SU-DHL-6 (cell line): ENCODE measurements at regions not wholly inside any gene's neighbourhood (a gene's known extent, or its start where the extent isn't known, plus 50 kb on each side); places are given as distances from the start of the nearest gene placed in this dataset.

ENCODE experiments used
- H2AFZ ChIP-seq: fragments of 200-600 bp; sonication (generic); 2 replicates; pipeline ENCODE4 v1.6.1; 2014; ENCODE audit warnings: low read depth, mild to moderate bottlenecking, moderate library complexity, mixed read lengths, antibody characterized with exemption, low read length; ENCODE audit not compliant: severe bottlenecking
- H3F3A ChIP-seq: fragments of 200-600 bp; shearing (Covaris generic); 2 replicates; pipeline ENCODE4 v1.6.0; 2016; ENCODE audit warnings: antibody characterized with exemption, mild to moderate bottlenecking; ENCODE audit not compliant: insufficient read depth
- H3K27ac ChIP-seq: fragments of 200-600 bp; sonication (generic); 2 replicates; pipeline ENCODE4 v1.5.1; 2016; ENCODE audit warnings: low read depth, mild to moderate bottlenecking, low read length, moderate library complexity, mixed read lengths
- H3K27me3 ChIP-seq: fragments of 200-600 bp; sonication (generic), shearing (Covaris generic); 2 replicates; pipeline ENCODE4 v1.6.0; 2014; ENCODE audit warnings: mild to moderate bottlenecking, low read length
- H3K36me3 ChIP-seq: fragments of 200-600 bp; sonication (generic); 2 replicates; pipeline ENCODE4 v1.6.1; 2014; ENCODE audit warnings: mild to moderate bottlenecking, low read length, mixed read lengths
- H3K4me2 ChIP-seq: fragments of 300-600, 200-600 bp; shearing (Covaris generic), sonication (generic); 2 replicates; pipeline ENCODE4 v1.6.0; 2014; ENCODE audit warnings: low read length, low read depth, mild to moderate bottlenecking; ENCODE audit not compliant: poor library complexity, severe bottlenecking
- H3K4me3 ChIP-seq: fragments of 200-600 bp; sonication (generic); 2 replicates; pipeline ENCODE4 v1.5.1; 2014; ENCODE audit warnings: antibody characterized with exemption, low read length, mild to moderate bottlenecking, mixed read lengths; ENCODE audit not compliant: insufficient read depth, poor library complexity, severe bottlenecking
- H3K79me2 ChIP-seq: fragments of 200-600 bp; sonication (generic); 2 replicates; pipeline ENCODE4 v1.6.1; 2014; ENCODE audit warnings: mild to moderate bottlenecking, low read length, moderate library complexity; ENCODE audit not compliant: insufficient read depth
- H3K9ac ChIP-seq: fragments of 200-600 bp; sonication (generic); 2 replicates; pipeline ENCODE4 v1.7.0; 2014; ENCODE audit warnings: mild to moderate bottlenecking, low read length
- H3K9me2 ChIP-seq: fragments of 200-600 bp; sonication (generic); replicated peaks from 2 replicates; pipeline ENCODE4 v1.6.1; 2014; ENCODE audit warnings: low read length; ENCODE audit not compliant: insufficient read depth
- H3K9me3 ChIP-seq: fragments of 200-600 bp; sonication (generic); 2 replicates; pipeline ENCODE4 v1.6.1; 2014; ENCODE audit warnings: low read length, mixed read lengths; ENCODE audit not compliant: insufficient read depth
- H4K20me1 ChIP-seq: fragments of 200-600 bp; sonication (generic); 2 replicates; pipeline ENCODE4 v1.6.1; 2014; ENCODE audit warnings: low read depth, mild to moderate bottlenecking, antibody characterized with exemption, low read length, moderate library complexity, mixed read lengths
- EZH2phosphoT487 ChIP-seq: fragments of 200-600 bp; sonication (generic), shearing (Covaris generic); conservative IDR thresholded peaks from 2 replicates; pipeline ENCODE4 v1.6.1; 2018; ENCODE audit warnings: mild to moderate bottlenecking, antibody characterized with exemption, low read length, moderate library complexity, mixed read lengths
- TF ChIP-seq, protein P1 (sequence below): fragments of 200-600 bp; sonication (generic); IDR thresholded peaks from one replicate; pipeline ENCODE4 v1.5.1; 2017; ENCODE audit warnings: antibody characterized with exemption, mild to moderate bottlenecking, low read length, moderate library complexity; ENCODE audit not compliant: insufficient read depth, poor library complexity, severe bottlenecking

DNA sequence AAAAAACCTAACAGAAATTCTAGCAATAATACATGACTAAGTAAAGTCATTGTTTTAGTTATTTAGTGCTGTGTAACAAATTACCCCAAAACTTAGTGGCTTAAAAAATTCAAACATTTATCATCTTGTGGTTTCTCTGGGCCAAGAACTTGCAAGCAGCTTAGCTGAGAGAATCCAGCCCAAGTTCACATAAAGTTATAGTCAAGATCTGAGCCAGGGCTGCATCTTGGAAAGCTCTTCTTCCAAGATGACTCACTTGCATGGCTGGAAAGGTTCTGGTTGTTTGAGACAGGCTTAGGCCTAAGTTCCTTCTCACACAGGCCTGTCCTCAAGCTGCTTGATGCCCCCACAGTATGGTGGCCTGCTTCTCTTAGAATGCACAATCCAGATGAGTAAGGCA, 217.8 kb upstream of the TSHZ2 start:
- Histone ChIP-seq H3K9ac (no peak overlapping the region), H3K79me2 (no peaks in the 10 kb centered on the region), H3K27me3 (no peaks in the 10 kb centered on the region), H3K4me2 (no peak overlapping the region), H3K36me3 (no peaks in the 10 kb centered on the region), H3K9me3 (no peaks in the 10 kb centered on the region; the same call in 1 of the 2 replicates), H2AFZ (no peak overlapping the region), H3K4me3 (no peak overlapping the region), H3F3A (no peaks in the 10 kb centered on the region), H3K27ac (no peak overlapping the region), H4K20me1 (no peaks in the 10 kb centered on the region), H3K9me2 (no peaks in the 10 kb centered on the region)
- TF ChIP-seq EZH2phosphoT487: no peak
- TF ChIP-seq, protein P1, sequence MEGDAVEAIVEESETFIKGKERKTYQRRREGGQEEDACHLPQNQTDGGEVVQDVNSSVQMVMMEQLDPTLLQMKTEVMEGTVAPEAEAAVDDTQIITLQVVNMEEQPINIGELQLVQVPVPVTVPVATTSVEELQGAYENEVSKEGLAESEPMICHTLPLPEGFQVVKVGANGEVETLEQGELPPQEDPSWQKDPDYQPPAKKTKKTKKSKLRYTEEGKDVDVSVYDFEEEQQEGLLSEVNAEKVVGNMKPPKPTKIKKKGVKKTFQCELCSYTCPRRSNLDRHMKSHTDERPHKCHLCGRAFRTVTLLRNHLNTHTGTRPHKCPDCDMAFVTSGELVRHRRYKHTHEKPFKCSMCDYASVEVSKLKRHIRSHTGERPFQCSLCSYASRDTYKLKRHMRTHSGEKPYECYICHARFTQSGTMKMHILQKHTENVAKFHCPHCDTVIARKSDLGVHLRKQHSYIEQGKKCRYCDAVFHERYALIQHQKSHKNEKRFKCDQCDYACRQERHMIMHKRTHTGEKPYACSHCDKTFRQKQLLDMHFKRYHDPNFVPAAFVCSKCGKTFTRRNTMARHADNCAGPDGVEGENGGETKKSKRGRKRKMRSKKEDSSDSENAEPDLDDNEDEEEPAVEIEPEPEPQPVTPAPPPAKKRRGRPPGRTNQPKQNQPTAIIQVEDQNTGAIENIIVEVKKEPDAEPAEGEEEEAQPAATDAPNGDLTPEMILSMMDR: no peak

DNA sequence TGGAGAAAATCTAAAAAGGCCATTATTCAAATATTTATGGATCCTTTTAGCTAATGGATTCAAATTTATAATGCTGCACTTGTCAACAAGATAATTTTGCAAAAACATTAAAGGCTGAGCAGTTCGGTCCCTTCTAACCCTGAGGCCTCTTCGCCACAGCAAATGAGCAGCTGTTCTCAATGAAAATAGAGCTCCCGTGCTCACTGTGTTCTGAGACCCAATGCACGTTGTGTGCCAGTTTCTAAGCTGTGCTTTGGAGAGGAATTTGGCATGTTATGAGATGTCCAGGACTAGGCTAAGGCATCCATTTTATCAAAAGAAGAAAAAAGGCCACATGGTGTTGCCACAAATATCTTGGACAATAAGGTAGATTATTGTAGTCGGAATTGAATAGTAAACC, 220.1 kb upstream of the TSHZ2 start:
- Histone ChIP-seq H3K27ac (no peak overlapping the region), H3K9me3 (no peaks in the 10 kb centered on the region; the same call in 1 of the 2 replicates), H3K9ac (no peak overlapping the region), H3K4me3 (no peak overlapping the region), H3K79me2 (no peaks in the 10 kb centered on the region), H3K36me3 (no peaks in the 10 kb centered on the region), H3F3A (no peaks in the 10 kb centered on the region), H2AFZ (no peak overlapping the region), H3K9me2 (no peaks in the 10 kb centered on the region), H3K27me3 (no peaks in the 10 kb centered on the region), H4K20me1 (no peaks in the 10 kb centered on the region), H3K4me2 (no peak overlapping the region)
- TF ChIP-seq EZH2phosphoT487: no peak
- TF ChIP-seq, protein P1: no peak

DNA sequence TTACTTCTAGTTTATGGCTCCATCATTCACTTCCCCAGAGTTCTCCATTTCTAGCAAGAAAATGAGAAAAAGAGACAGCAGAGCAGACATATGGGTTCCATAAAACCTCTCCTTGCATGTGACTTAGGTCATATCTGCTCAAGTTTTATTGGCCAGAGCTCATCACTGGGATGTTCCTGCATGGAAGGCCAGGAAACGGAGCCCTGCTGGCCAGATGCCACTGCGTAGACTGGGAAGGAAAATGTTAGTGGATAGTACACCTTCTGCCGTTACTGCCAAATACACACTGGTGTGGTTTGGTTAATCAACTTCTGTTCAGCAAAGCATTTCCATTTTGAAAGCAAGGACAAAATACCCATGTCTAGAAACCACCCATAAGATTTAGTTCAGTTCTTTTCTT, 220.6 kb upstream of the TSHZ2 start:
- H3K9ac ChIP-seq: no peak overlapping the region
- no peaks in the 10 kb centered on the region for H3F3A ChIP-seq
- H3K9me2 ChIP-seq: no peaks in the 10 kb centered on the region
- H3K36me3 ChIP-seq: no peaks in the 10 kb centered on the region
- H3K79me2 ChIP-seq: no peaks in the 10 kb centered on the region
- H3K4me3 ChIP-seq: no peak overlapping the region
- H3K9me3 ChIP-seq: no peaks in the 10 kb centered on the region; the same call in 1 of the 2 replicates
- no peaks in the 10 kb centered on the region for H4K20me1 ChIP-seq
- no peaks in the 10 kb centered on the region for H3K27me3 ChIP-seq
- H3K4me2 ChIP-seq: no peak overlapping the region
- H2AFZ ChIP-seq: no peak overlapping the region
- no peak for TF ChIP-seq EZH2phosphoT487
- H3K27ac ChIP-seq: no peak overlapping the region

- H3K79me2 ChIP-seq: no peaks in the 10 kb centered on the region
- no peaks in the 10 kb centered on the region for H3K9me2 ChIP-seq
- no peak overlapping the region for H3K27ac ChIP-seq
- H3F3A ChIP-seq: no peaks in the 10 kb centered on the region
- no peaks in the 10 kb centered on the region for H3K27me3 ChIP-seq
- H3K9ac ChIP-seq: no peak overlapping the region
- H3K9me3 ChIP-seq: no peaks in the 10 kb centered on the region; the same call in 1 of the 2 replicates
- H3K4me2 ChIP-seq: no peak overlapping the region
- no peaks in the 10 kb centered on the region for H3K36me3 ChIP-seq
- no peaks in the 10 kb centered on the region for H4K20me1 ChIP-seq
- no peak overlapping the region for H2AFZ ChIP-seq
- no peak overlapping the region for H3K4me3 ChIP-seq
- no peak for TF ChIP-seq EZH2phosphoT487
These were observed 222.2 kb upstream of the TSHZ2 start for GRCh38 chr20:52749938-52750337.
